Putamen (tissue), 1 donor: ENCODE measurements at regions not wholly inside any gene's neighbourhood (a gene's known extent, or its start where the extent isn't known, plus 50 kb on each side); places are given as distances from the start of the nearest gene placed in this dataset.

Source experiments
- DNase-seq: peaks from one replicate; pipeline ENCODE4 v3.0.0-alpha.2; 2016; ENCODE audit warnings: low spot score

DNA sequence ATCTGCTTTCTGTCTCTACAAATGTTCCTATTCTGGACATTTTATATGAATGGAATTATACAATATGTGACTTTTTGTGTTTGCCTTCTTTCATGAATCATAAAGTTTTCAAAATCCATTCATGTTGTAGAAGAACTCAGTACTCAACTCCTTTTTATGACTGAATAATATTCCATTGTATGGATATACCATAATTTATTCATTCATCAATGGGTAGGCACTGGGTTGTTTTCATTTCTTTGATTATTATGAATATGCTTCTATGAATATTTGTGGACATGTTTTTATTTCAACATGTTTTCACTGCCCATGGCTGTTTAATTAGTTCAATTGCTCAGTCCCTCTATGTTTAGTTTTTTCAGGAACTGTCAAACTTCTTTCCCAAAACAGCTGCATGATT is 76.5 kb upstream of the GTSF1L start:
- DNase-seq = no peak

DNA sequence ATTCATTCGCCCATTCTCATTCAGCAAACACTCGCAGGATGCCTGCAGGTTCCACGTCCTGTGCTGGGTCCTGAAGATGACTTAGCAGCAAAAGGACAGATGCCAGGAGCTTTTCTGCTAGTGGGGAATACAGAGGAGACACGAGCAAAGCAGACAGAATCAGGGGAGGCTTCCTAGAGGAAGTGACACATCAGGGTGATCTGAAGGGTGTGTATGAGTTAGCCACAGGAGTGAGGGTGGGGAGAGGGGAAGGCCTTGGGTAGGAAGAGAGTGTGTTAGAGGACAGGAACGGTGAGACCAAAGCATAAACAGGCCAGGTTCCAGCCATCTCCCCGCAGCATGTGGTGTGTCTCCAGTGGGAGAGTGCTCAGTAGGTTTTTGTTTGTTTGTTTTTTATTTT is 73.4 kb upstream of the GTSF1L start:
- no peak for DNase-seq

DNA sequence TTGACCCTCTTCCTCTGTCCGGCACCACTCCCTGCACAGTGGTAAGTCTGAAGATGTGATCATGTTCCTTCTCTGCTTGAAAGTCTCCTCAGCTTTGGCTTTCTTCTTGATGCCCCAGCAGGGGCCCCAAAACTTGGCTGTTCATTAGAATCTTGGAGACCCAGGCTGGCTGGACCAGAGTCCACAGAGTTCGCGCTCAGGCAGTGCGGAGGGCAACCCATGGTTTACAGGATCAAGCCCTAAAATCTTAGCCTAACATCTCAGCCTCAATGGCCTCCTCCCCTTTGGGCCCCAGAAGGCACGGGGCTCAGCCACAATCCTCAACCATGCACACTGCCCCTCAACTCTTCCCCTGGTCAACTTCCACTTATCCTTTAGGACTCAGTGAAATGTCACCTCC is 72.9 kb upstream of the GTSF1L start:
- no peak for DNase-seq

DNA sequence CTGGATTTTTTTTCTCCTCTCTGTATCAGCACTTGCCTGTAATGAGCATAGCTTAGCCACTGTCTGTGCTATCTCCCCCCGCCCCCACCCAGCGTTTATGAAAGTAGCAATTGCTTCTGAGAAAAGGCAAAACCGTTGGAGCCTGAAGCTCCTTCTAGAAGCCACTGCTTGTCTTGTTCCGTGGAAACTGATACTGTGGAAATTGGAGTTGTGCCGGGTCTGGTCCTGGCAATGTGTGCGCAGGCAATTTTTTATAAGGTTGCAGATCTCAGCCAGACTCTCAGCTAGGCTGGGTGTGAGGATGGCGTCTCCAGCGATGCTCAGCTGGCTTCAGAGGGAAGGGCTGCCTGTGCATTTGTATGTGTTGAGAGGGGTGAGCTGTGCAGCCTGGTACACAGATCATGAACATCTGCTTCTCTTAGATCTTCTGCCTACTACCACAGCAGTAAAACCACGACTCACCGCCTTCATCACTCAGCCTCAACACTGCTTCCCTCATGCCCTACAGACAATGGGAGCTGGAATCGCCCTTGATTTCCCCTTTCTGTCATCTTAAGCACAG is 72.4 kb upstream of the GTSF1L start:
- no peak for DNase-seq

DNA sequence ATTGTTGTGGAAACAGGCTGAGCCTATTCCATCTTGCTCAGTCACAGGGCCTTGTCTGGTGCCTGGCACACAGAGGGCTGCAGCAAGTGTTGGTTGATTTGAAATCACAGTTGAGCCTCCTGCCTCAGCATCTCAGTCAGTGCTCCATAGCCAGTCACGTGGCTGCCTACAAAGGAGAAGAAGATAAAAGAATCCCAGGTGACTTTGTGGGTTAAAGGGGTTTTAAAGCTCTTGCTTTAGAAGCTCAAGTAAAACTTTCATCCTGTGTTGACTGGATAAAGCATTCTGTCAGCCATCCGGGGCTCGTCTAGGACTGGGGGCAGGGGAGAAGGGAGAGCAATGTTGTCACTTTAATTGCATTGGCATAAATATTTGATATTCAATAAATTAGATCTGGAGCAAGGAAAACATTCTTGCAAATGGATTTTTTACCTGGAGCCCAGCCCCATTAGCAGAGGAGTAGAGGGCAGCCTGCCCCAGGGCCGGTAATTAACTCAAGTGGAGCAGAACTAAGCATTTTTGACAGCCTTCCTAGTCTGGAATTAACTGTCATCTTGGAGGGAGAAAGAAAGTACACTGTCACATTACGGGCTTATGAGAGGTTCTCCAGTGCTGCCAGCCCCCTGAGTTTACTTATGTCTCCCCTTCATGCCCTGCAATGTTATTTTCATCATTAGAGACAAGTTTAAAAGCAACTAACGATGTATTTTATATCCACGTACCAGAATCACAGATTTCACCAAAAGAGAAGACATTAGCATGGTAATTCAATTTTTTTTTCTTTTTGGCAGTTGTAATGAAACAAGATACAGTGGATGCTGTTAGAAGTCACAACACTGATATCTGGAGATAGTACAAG is 71.7 kb upstream of the GTSF1L start:
- DNase-seq = no peak

DNA sequence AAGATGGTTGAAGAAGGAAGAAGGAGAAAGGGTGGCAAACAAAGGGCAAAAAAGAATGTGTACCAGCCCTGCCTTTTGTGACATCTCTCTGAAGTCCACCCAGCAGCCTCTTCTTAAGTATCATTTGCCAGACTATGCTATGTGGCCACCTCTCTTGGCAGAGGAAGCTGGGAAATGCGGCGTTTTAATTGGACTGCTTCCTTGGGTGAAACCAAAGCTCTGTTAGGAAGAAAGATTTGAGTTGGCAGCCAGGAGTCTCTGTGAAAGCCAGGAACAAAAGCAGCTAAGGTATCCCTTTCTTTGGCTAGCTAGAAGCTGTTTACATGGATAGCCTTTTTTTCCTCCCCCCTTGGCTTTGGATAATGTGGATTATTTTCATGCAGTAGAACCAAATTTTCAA is 67.5 kb upstream of the GTSF1L start:
- DNase-seq = no peak

DNA sequence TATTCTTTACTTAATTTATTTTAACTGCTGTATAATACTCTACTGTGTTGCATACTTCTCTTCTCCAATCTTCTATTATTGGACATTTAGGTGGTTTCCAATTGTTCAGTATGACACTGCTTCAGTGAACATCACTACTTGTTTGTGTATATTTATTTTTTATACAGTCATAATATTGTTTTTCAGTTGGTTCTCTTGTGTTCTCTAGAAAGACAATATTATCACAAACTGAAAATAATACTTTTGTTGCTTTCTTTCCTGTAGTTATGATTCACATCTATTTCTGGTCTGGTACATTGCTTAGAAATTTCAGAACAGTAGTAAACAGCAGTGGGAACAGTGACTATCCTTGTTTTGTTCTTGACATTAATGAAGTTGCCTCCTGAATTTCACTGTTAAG is 62.8 kb upstream of the GTSF1L start:
- no peak for DNase-seq

DNA sequence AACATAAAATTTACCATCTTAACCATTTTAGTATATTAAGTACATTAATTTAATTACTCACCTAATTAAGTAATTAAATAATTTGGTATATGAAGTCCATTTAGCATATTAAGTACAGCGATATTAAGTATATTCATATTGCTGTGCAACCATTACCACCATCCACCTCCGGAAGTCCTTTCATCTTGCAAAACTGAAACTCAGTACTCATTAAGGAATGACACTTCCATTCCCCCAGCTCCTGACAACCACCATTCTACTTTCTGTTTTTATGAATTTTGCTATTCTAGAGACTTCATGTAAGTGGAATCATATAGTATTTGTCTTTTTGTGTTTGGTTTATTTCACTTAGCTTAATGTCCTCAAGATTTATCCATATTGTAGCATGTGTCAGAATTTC is 61.1 kb upstream of the GTSF1L start:
- DNase-seq = no peak

DNA sequence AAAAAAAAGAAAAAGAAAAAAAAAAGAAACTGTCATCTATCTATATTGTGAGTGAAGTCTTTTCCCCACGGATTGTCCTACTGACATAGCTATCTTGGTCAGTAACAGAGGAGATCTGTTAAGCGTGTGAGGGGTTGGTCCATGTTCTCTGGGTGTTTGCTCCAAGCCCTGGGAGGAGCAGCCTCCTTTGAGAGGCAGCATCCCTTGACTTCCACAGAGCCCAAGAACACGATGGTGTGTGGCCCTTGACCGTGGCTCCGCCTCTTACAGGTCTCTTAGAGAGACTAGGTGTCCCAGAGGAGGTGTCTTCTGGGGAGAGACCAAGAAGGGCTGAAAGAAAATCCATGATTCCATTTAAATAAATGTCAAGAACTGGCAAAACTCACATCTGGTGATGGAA is 60.1 kb upstream of the GTSF1L start:
- DNase-seq = no peak

DNA sequence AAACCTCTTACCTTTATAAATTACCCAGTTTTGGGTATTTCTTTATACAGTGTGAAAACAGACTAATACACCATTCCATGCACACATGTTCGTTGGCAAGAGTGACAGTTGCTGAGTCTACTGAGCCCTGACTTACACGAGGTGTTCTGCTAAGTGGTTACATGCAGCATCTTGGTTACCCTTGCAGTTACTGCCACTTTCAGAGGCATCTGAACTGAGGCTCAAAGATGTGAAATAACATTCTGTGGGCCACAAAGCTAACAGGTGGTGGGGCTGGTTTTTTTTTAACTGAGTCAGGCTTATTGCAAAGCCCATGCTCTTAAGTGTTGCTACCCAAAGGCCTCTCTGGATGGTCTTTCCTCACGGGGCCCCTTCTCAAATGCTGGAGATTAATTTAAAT is 54.4 kb upstream of the GTSF1L start:
- no peak for DNase-seq

DNA sequence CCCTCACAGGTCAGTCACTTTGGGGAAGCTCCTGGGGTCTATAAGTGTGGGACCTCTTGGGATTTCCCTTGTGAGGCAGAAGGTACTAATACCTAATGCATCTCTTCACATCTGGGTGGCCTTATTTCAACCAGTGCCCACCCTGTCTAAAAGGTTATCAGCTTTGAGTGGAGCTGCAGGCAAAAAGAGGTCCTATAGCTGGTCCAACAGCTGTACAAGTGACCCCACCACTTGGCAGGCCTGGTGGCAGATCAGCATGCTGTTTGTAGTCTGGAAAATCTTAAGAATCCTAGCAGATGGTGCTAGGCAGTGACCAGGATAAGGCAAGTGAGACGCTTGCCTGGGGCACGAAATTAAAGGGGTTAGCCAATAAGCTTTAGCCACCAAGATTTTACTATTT is 51.6 kb upstream of the GTSF1L start:
- DNase-seq = no peak

DNA sequence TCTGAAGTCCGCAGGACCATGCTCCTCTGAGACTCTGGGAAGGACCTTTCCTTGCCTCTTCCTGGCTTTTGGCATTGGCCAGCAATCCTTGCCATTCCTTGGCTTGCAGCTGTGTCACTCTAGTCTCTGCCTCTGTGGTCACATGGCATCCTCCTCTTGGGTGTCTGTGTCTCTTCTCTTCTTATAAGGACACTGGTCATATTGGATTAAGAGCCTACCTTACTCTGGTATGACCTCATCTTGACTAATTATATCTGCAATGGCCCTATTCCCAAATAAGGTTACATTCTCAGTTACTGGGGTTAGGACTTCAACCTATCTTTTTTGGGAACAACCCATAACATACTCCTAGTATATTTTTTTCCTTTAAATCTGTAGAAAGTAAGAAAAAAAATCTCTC is 49.9 kb upstream of the GTSF1L start:
- DNase-seq = no peak
